HG03442 (cell line): ENCODE measurements at regions not wholly inside any gene's neighbourhood (a gene's known extent, or its start where the extent isn't known, plus 50 kb on each side); places are given as distances from the start of the nearest gene placed in this dataset.

Experiments
- ATAC-seq: cut with Tn5 transposase; IDR thresholded peaks from one replicate; pipeline ENCODE4 v1.9.1; 2021; ENCODE audit warnings: mild to moderate bottlenecking, moderate library complexity; ENCODE audit not compliant: unreplicated experiment

DNA sequence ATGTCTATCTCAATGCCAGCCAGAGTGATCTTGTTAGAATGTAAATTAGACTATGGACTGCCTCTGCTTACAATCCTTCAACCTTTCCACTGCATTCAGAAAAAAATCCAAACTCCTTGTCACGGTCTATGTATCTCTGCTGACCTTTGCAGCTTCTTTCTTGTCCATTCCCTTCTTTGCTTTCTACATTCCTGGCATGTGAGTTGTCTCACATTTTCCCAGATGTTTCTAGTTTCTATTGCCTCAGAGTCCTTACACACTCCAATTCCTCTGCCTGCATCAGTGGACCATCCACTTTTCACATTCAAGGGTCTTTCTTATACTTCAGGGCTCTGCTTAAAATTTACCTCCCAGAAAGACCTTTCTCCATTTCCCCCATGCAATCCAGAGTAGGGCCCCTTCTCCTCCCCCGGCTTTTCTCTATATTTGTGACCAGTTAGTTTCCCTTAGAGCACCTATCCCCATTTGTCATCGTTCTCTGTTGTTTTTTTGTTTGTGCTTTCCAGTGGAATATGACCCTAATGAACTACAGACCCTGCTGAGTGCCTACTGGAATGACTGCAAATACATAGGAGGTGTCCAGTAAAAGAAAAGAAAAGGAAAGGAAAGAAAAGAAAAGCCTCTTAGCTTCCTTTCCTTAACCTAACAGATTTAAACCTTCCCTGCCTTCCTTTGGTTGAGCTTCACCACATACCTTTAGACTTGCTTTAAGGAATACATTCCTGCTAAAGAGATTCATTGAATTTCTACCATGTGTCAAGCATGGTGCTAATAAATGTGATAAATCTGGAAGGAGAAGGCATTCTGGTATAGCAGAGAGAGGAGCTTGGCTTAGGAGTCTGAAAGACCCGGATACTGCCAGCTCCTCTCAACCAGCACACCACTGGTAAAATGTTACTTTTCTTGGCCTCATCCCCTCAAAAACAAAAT lies 102.0 kb downstream of the DIRAS3 start:
- no peak for ATAC-seq

DNA sequence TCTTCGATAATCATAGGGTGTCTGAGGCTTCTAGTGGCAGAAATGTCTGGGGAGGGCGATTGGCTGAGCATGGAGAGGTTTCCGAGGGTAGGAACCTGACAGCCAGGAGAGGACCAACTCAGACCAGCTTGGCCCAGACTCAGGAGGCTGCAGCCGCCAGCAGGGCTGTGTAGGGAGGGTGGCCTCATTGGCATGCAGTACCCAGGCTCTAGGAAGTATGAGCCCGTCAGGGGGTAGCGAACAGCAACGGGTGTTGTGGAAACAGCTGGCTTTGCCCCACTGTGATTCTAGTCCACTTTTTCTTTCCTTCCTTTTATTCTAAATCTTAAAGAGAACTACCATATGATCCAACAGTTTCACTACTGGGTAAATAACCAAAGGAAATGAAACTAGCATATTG lies 103.3 kb downstream of the DIRAS3 start:
- ATAC-seq: no peak

DNA sequence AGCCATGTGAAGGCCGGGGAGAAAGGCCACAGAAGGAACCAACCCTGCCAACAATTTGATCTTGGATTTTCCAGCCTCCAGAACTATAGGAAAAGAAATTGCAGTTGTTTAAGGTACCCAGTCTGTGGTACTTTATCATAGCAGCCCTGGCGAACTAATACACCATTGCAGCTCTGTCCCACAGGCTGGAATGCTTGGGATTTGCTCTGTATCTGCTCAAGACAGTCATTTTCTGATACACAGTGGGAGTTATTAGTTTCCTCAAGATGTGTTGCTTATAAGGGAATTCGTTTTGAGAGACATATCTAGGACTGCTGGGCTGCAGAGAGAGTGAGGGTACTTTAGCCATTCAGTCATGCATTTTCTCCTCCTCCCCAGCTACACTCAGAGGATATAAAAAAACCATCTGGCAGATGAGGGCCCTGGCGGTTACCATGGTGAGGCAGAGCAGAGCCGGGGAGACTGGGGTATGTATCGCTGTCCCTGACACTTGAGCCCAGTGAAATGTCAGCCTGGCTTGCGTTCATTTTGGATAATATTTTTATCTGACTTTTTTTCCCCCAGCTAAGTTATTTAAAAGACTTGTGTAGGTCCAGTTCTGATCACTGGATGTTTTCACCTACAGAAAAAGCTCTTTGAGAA lies 104.6 kb downstream of the DIRAS3 start:
- ATAC-seq: no peak

DNA sequence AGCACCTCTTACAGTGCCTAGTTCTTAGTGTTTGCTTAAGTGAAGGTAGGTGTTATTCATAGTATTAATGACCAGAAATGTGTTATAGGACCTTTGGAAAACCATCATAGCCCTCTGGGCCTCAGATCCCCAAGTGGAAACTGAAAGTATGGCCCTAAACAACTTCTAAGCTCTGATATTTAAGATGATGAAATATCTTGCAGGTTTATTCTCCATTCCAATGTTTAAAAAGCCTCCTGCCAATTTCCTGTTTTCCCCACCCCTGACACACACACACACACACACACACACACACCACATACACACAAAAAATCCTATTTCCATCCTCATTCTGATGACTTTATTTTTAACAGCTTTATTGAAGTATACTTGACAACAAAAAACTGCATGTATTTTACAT lies 108.2 kb downstream of the DIRAS3 start:
- ATAC-seq: no peak

GRCh38 chr1:67941746-67942145 lies 108.5 kb upstream of the GNG12 start:
- ATAC-seq: no peak

DNA sequence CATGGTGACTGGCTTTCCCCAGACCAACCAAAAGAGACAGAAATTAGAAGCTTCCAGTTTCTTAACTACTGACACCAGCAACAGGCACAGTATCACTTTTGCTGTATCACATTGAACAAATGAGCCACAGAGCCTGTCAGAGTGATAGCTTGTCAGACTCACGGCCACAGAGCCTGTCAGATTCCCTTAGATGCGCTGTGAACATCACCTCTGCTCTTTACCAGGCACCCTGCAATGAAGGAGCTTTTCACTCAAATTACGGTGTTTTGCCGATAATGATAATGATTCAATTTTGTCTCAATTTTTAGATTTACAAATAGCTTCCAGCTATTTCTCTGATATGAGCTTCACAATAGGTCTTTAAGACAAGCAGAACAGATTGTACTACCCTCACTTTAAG lies 107.9 kb upstream of the GNG12 start:
- ATAC-seq: no peak

GRCh38 chr1:67939942-67940341 lies 106.7 kb upstream of the GNG12 start:
- no peak for ATAC-seq

GRCh38 chr1:67939186-67939743 lies 106.0 kb upstream of the GNG12 start:
- ATAC-seq: no peak

GRCh38 chr1:67937651-67938050 lies 104.4 kb upstream of the GNG12 start:
- ATAC-seq: no peak

- ATAC-seq: no peak
These were observed 103.7 kb upstream of the GNG12 start for GRCh38 chr1:67937010-67937409.

- no peak for ATAC-seq
These were observed 102.3 kb upstream of the GNG12 start for GRCh38 chr1:67935560-67935959.

GRCh38 chr1:67931198-67931597 lies 97.9 kb upstream of the GNG12 start:
- no peak for ATAC-seq

- ATAC-seq: no peak
These were observed 89.8 kb upstream of the GNG12 start for GRCh38 chr1:67923074-67923473.

GRCh38 chr1:67921725-67922489 lies 88.6 kb upstream of the GNG12 start:
- no peak for ATAC-seq

GRCh38 chr1:67919274-67920072 lies 86.2 kb upstream of the GNG12 start:
- no peak for ATAC-seq

DNA sequence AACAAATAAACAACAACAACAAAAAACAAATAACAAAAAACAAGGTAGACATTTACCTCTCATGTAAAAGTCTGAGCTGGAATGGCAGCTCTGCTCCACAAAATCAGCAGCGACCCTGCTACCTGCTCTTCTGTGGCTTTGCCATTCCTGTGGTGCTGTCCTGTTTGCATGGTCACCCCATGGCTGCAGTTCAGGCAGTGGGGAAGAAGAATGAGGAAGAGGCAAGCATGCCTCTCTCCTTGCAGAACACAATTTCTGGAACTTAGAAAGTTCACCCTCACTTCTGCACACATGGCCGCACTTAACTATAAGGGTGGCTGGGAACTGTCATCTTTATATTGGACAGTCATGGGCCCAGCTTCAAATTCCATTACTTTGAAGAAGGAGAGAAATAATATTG lies 84.8 kb upstream of the GNG12 start:
- ATAC-seq: no peak

GRCh38 chr1:67917006-67917405 lies 83.7 kb upstream of the GNG12 start:
- no peak for ATAC-seq

GRCh38 chr1:67916140-67916886 lies 83.0 kb upstream of the GNG12 start:
- ATAC-seq: no peak

DNA sequence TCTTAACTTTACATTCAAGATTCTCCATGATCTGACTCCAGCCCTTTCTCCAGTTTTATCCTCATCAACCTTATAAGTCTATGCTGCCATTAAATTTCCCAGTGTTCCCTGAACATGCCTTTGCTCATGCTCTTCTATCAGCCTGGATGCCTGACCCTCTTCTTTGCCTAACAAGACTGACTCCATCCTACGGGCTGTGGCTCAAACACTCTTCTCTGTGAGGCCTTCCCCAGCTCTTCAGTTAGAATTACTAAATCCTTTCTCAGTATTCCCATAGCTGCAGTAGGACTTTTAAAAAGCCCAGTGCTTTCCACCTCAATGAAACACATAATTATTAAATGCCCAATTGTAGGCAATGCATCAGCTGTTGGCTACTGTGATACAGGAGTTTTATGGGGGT lies 76.5 kb upstream of the GNG12 start:
- no peak for ATAC-seq
